Stomach smooth muscle (tissue), 2 donors: ENCODE measurements at regions not wholly inside any gene's neighbourhood (a gene's known extent, or its start where the extent isn't known, plus 50 kb on each side); places are given as distances from the start of the nearest gene placed in this dataset.

Experiments
- H3K27ac ChIP-seq: one replicate; pipeline ENCODE4 v1.7.0; 2013; ENCODE audit warnings: mild to moderate bottlenecking, low read length, inconsistent platforms
- H3K27me3 ChIP-seq, 2 donors: one replicate each; pipeline ENCODE4 v1.7.0; 2013; ENCODE audit warnings: low read length in 2 of 2; ENCODE audit not compliant: insufficient read depth in 2 of 2, control insufficient read depth in 1 of 2
- H3K36me3 ChIP-seq, 2 donors: one replicate each; pipeline ENCODE4 v1.7.0; 2013; ENCODE audit warnings: low read length in 2 of 2; ENCODE audit not compliant: control insufficient read depth in 2 of 2, insufficient read depth in 2 of 2
- H3K4me1 ChIP-seq: one replicate; pipeline ENCODE4 v1.7.0; 2013; ENCODE audit warnings: low read length; ENCODE audit not compliant: control insufficient read depth, insufficient read depth
- H3K4me3 ChIP-seq, 2 donors: one replicate each; pipeline ENCODE4 v1.7.0; 2013; ENCODE audit warnings: low read length in 2 of 2
- H3K9ac ChIP-seq, 2 donors: one replicate each; pipeline ENCODE4 v1.7.0; 2013; ENCODE audit warnings: low read length in 2 of 2, mild to moderate bottlenecking in 1 of 2
- H3K9me3 ChIP-seq, 2 donors: one replicate each; pipeline ENCODE4 v1.7.0; 2013; ENCODE audit warnings: low read length in 2 of 2; ENCODE audit not compliant: control insufficient read depth in 2 of 2
- donor health status: healthy.
- donor health status: Pancreatic carcinoma.

- Histone ChIP-seq H3K9ac (no peak overlapping the region), H3K36me3 (no peaks in the 10 kb centered on the region), H3K27me3 (no peaks in the 10 kb centered on the region), H3K27ac (no peak overlapping the region), H3K9me3 (no peaks in the 10 kb centered on the region), H3K4me1 (peaks cover 2% of the 10 kb centered on the region), H3K4me3 (no peak overlapping the region)
Measured at GRCh38 chr6:108734271-108734922, 113.8 kb upstream of the ARMC2 start.

DNA sequence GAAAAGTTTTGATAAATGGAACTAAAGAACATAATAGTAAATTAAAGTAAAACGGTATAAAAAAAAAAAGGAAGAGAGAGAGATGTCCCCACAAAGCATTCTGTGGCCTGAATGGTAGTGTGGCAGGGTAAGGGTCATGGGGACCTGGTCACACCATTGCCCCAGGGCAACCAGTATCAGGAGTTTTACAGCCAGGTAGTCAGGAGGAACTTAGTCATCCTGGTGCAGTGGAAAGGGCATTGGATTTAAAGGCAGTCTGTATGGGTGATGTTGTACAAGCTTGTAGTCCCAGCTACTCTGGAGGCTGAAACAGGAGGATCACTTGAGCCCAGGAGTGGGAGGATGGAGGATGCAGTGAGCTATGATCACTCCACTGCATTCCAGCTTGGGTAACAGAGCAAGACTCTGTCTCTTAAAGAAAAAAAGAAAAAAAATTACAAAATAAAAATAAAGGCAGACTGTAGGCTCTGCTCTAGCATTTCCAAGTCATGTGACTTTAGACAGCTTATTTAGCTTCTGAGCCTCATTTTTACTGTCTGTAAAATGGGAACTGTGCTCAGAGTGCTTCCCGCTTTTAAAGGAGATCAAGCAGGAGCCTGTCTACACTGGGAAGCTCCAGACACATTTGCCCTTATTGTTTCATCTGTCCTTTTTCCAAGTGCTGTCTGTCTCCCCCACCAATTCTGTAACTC is 112.8 kb upstream of the ARMC2 start:
- H3K36me3 ChIP-seq: no peaks in the 10 kb centered on the region
- no peaks in the 10 kb centered on the region for H3K9me3 ChIP-seq
- H3K4me1 ChIP-seq: peaks cover 2% of the 10 kb centered on the region

DNA sequence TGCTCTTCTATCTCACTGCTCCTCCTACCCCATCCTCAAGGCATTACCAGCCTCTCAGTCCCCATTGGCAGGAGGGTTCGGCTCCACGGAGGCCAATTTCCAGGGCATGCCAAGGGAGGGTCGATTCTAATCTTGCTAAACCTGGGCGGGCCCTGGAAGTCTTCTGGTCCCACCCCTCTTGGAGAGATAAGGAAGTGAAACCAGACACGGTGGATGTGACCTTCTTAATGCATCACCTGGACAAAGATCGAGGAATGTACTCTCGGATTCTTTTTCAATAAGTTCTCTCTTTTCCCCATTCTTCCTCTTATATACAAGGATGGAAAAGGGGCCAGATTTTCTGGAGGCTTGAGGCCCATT is 112.2 kb upstream of the ARMC2 start:
- no peaks in the 10 kb centered on the region for H3K9me3 ChIP-seq
- no peaks in the 10 kb centered on the region for H3K36me3 ChIP-seq
- H3K4me1 ChIP-seq: peaks cover 4% of the 10 kb centered on the region
- H3K27ac ChIP-seq: no peak overlapping the region
- H3K9ac ChIP-seq: no peak overlapping the region
- H3K4me3 ChIP-seq: no peak overlapping the region
- no peaks in the 10 kb centered on the region for H3K27me3 ChIP-seq

More for the DNA sequence above, 112.8 kb upstream of the ARMC2 start:
- H3K4me3 ChIP-seq: no peak overlapping the region
- no peak overlapping the region for H3K27ac ChIP-seq
- H3K27me3 ChIP-seq: no peaks in the 10 kb centered on the region
- no peak overlapping the region for H3K9ac ChIP-seq

- H3K4me1 ChIP-seq: peaks cover 9% of the 10 kb centered on the region
- H3K9ac ChIP-seq: no peak overlapping the region
- H3K4me3 ChIP-seq: no peak overlapping the region
- no peaks in the 10 kb centered on the region for H3K36me3 ChIP-seq
- H3K27ac ChIP-seq: no peak overlapping the region
- no peaks in the 10 kb centered on the region for H3K9me3 ChIP-seq
- no peaks in the 10 kb centered on the region for H3K27me3 ChIP-seq
Measured at GRCh38 chr6:108736832-108737231, 111.4 kb upstream of the ARMC2 start.

DNA sequence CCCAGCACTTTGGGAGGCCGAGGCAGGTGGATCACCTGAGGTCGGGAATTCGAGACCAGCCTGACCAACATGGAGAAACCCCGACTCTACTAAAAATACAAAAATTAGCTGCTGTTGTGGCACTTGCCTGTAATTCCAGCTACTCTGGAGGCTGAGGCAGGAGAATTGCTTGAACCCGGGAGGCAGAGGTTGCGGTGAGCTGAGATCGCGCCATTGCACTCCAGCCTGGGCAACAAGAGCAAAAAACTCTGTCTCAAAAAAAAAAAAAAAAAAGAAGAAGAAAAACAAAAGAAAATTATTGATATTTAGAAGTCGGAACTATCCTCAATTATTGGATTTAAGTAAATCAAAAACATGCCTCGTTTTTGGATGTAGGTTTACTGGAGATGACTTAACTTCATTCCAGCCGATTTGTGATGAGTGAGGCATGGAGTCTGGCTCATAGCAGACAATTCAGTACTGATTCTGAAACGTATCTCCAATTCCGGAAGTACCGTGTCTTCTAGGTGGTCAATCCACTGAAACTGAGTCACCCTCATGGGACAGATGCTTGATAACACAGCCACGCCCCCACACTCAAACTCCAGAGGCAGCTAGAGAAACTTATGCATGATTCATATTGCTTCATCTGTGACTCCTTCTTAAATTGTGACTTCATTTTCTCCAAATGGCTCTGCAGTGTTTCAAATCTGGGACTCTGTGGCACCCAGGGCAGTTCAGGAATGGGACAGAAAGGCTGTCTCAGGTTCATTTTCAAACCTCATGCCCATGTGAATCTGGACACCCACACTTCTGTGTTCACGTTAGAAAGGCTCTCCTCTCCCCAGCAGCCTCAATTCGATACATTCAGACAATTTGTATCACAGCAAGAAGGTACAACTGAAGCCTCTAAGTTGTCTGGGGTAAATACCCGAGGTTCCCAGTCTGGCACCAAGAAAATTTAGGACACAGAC is 110.4 kb upstream of the ARMC2 start:
- Histone ChIP-seq H3K4me3 (no peak overlapping the region), H3K27me3 (no peaks in the 10 kb centered on the region), H3K9ac (no peak overlapping the region), H3K27ac (no peak overlapping the region), H3K9me3 (no peaks in the 10 kb centered on the region), H3K36me3 (no peaks in the 10 kb centered on the region), H3K4me1 (peaks cover 13% of the 10 kb centered on the region)

- H3K27me3 ChIP-seq: no peaks in the 10 kb centered on the region
- H3K4me1 ChIP-seq: peaks cover 17% of the 10 kb centered on the region
- H3K36me3 ChIP-seq: no peaks in the 10 kb centered on the region
- H3K9ac ChIP-seq: no peak overlapping the region
- no peak overlapping the region for H3K4me3 ChIP-seq
- no peaks in the 10 kb centered on the region for H3K9me3 ChIP-seq
- H3K27ac ChIP-seq: no peak overlapping the region
Measured at GRCh38 chr6:108738684-108739416, 109.4 kb upstream of the ARMC2 start.

- Histone ChIP-seq H3K36me3 (no peaks in the 10 kb centered on the region), H3K4me3 (no peak overlapping the region), H3K27ac (no peak overlapping the region), H3K27me3 (no peaks in the 10 kb centered on the region), H3K9me3 (no peaks in the 10 kb centered on the region), H3K9ac (no peak overlapping the region), H3K4me1 (peaks cover 15% of the 10 kb centered on the region)
Measured at GRCh38 chr6:108739496-108740330, 108.5 kb upstream of the ARMC2 start.

DNA sequence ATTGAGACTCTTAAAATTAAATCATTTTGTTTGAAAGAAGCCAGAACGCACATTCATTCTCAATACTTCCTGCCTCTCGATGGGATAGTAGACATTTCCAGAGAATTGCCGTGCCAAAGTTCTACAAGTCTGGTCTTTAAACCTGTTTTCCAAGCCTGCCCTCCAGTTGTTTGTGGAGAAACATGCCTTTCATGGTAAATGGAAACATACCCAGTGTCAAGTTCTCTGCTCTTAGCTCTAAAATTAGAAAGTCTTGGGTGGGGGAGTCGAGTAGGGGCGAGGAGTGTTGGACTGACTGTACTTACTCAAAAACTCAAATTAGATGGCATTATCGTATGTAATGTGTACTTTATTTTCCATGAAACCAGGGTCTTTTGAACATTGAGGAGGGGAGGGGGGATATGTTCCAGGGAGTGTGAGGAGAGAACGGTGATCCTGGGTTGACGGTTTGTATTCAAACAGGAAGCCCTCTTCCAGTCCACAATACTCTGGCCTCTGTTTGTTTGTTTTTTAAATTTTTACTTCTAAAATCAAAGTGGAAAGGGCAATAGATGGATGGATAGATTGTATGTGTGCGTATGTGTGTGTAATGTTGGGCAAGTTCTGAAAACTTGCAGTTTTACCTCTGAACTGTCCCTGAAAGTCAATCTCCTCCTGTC is 106.8 kb upstream of the ARMC2 start:
- no peaks in the 10 kb centered on the region for H3K36me3 ChIP-seq
- peaks cover 15% of the 10 kb centered on the region for H3K4me1 ChIP-seq
- no peaks in the 10 kb centered on the region for H3K9me3 ChIP-seq
- no peak overlapping the region for H3K27ac ChIP-seq
- H3K27me3 ChIP-seq: no peaks in the 10 kb centered on the region
- no peak overlapping the region for H3K4me3 ChIP-seq
- H3K9ac ChIP-seq: no peak overlapping the region

GRCh38 chr6:108742041-108742440 is 106.2 kb upstream of the ARMC2 start:
- no peaks in the 10 kb centered on the region for H3K9me3 ChIP-seq
- no peak overlapping the region for H3K27ac ChIP-seq
- H3K4me1 ChIP-seq: peaks cover 15% of the 10 kb centered on the region
- no peaks in the 10 kb centered on the region for H3K27me3 ChIP-seq
- H3K4me3 ChIP-seq: no peak overlapping the region
- no peak overlapping the region for H3K9ac ChIP-seq
- H3K36me3 ChIP-seq: no peaks in the 10 kb centered on the region
